ENCODE measurements at regions not wholly inside any gene's neighbourhood (a gene's known extent, or its start where the extent isn't known, plus 50 kb on each side); places are given as distances from the start of the nearest gene placed in this dataset.

DNA sequence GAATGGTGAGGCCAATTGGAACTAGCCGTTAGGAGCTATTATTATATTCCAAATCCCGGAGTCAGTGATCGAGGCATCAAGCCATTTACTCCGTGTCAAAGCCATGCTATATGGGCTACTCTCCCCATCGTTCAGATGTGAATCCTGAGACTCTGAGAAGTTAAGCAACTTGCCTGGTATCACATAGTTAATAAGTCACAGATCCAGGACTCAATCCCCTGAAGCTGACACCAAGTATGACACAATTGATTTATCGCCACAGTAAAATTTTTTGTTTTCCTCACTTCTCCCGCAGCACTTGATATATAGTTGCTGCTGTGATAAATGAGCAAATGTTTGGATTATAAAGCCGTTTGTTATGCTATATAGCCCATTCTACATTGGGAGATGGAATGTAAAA lies 50.8 kb upstream of the TSHZ2 start:
- H3K27ac Mint-ChIP-seq, result no peak overlapping the region
- peaks cover 23% of the 10 kb centered on the region for H3K27me3 Mint-ChIP-seq
- no peak for DNase-seq
- ATAC-seq, result no peak
- no peak overlapping the region for H3K4me3 Mint-ChIP-seq
- H3K4me1 Mint-ChIP-seq, result peaks cover 13% of the 10 kb centered on the region
- H3K9me3 Mint-ChIP-seq, result peaks cover 0 to 7% of the 10 kb centered on the region in 2 donors

DNA sequence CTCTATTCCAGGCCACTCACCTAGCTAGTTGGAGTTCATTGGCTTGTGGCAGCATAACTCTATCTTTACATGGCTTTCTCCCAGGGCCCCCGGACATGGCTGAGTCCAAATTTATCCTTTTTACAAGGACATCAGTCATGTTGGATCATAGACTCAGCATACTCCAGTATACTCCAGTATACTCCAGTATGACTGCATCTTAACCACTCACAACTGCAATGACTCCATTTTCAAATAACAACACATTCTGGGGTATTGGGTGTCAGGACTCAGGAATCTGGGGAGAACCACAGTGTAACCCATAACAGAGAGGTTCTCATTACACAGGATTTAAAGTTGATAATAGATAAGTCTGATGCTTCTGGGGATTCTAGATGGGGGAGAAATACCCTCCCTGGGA lies 53.8 kb upstream of the TSHZ2 start:
- peaks cover 10% of the 10 kb centered on the region for H3K4me1 Mint-ChIP-seq
- H3K27me3 Mint-ChIP-seq, result peaks cover 20% of the 10 kb centered on the region
- ATAC-seq (no peak), DNase-seq (no peak)
- peaks cover 4 to 13% of the 10 kb centered on the region in 2 donors for H3K9me3 Mint-ChIP-seq
- no peak overlapping the region for H3K27ac Mint-ChIP-seq
- no peak overlapping the region for H3K4me3 Mint-ChIP-seq

DNA sequence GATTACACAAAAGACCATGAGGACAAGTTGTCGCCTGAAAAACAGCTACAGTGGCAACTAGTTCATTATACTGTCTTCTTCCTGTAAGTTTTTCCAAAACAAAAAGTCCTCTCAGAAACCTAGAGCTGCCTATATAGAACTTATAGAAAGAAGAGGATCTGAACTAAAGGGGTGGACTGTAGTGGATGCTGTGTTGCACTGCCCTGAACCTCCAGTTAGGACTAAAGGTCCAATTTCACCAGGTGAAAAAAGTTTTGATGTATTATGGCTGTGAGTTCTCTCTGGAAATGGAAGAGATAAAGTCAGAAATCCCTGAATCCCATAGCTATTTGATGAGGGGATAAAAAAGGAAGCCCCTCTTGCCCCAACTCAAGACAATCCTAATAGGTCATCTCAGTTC lies 56.6 kb upstream of the TSHZ2 start:
- Mint-ChIP-seq H3K4me3 (no peak overlapping the region), H3K9me3 (peaks cover 4 to 13% of the 10 kb centered on the region in 2 donors), H3K27me3 (no peaks in the 10 kb centered on the region), H3K27ac (no peak overlapping the region), H3K4me1 (no peaks in the 10 kb centered on the region)
- ATAC-seq (no peak), DNase-seq (no peak)

DNA sequence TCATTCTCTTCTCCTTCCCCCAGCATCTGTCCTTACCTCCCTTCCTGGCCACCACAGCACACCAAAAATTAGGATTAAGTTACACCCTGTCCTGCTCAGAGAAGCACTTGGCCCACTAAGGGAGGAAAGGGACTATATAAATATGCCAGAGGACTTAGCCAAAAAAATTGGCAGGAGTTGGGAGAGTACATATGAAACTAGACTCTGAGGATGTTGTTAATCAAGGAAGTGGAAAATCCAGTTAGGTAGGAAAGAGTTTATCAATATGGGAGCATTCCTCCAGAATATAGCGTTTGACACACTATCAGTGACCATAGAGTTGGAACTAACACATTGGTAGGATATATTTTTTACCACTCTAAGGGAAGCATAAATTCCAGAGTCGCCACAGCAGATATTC lies 57.3 kb upstream of the TSHZ2 start:
- H3K27ac Mint-ChIP-seq, result no peak overlapping the region
- DNase-seq (no peak), ATAC-seq (no peak)
- peaks cover 4 to 13% of the 10 kb centered on the region in 2 donors for H3K9me3 Mint-ChIP-seq
- no peak overlapping the region for H3K4me3 Mint-ChIP-seq
- peaks cover under 1% of the 10 kb centered on the region for H3K4me1 Mint-ChIP-seq
- H3K27me3 Mint-ChIP-seq, result peaks cover 1% of the 10 kb centered on the region

DNA sequence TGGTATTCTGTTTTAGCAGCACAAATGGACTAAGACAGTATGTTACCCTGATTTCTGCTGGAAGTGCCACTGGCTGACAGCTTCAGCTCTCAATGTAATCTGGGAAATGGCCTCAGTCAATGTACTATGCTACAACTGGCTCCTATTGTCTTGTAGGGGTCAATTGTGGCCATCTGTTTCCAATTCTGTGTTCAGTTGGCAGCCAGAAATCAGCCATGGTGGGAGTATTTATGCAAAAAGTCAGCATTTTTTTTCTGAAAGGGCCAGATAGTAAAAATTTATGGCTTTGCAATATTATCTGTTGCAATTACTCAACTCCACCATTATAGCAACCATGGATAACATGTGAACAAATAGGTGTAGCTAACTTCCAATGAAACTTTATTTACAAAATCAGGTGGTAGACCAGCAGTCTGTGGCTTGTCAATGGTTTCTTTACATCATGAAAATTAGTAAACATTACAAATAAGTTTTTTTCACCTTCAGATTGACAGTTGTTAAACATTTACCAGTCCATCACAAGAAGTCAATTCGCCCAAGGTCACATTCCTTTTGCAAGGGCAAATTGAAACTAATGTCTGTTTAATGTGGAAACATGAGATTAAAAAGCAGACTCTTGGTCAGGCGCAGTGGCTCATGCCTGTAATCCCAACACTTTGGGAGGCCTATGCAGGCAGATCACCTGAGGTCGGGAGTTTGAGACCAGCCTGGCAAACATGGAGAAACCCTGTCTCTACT lies 58.3 kb upstream of the TSHZ2 start:
- H3K27me3 Mint-ChIP-seq, result peaks cover 6% of the 10 kb centered on the region
- H3K27ac Mint-ChIP-seq, result no peak overlapping the region
- no peak overlapping the region for H3K4me3 Mint-ChIP-seq
- H3K4me1 Mint-ChIP-seq, result peaks cover 6% of the 10 kb centered on the region
- ATAC-seq (no peak), DNase-seq (no peak)
- H3K9me3 Mint-ChIP-seq, result peaks cover 4 to 18% of the 10 kb centered on the region in 2 donors

DNA sequence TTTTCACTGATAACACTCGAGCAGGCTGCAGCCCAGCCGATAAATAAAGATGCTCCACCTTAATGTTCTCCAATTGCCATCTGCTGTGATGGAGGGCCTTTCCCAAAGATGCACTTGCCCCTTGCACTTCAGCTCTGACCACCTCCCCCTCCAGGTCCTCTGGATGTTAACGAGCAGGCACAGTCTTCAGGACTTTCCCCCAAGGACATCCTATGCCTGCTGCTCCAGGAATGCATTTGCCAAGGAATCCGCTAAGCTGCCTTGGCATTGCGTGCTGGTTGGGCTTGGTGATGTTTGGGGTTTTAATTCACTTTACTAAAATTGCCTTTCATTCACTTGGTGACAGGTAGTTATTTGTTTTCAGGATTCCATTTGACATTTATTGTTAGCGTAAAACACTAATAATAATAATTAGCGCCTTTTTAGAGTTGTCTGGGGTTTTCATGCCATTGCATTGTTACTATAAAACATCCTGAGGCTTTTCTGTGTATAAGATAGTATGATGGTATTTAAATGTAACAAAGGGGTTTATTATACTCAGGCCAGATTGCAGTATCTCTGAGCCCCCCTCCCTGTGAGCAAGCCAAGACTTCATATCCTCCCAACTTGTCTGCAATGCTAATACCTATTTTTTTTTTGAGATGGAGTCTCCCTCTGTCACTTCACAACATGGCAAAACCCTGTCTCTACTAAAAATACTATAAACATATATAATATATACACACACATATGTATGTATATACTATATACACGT lies 66.7 kb upstream of the TSHZ2 start:
- H3K27me3 Mint-ChIP-seq, result peaks cover 15% of the 10 kb centered on the region
- peaks cover 0 to 4% of the 10 kb centered on the region in 2 donors for H3K9me3 Mint-ChIP-seq
- H3K27ac Mint-ChIP-seq, result no peak overlapping the region
- H3K4me3 Mint-ChIP-seq, result no peak overlapping the region
- peaks cover 6% of the 10 kb centered on the region for H3K4me1 Mint-ChIP-seq
- no peak for ATAC-seq
- no peak for DNase-seq

DNA sequence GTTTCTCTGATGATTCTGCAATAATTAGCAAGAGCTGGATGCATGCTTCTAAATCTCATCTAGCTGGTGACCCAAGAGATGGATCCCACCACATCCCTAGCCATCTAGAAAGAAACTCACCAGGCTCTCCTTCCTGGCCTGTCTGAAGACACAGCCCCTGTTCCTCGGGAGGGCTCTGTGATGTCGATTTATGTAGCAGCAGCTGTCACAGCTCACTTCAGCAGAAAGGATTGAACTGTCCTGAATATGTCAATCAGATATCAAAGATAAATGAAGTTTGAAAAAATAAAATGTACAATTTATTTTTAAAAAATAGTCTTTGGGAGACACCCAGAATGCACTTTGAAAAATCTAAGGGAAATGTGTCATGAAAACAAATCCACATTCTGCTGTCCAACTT lies 67.3 kb upstream of the TSHZ2 start:
- no peak overlapping the region for H3K27ac Mint-ChIP-seq
- H3K4me1 Mint-ChIP-seq, result peaks cover 6% of the 10 kb centered on the region
- peaks cover 0 to 4% of the 10 kb centered on the region in 2 donors for H3K9me3 Mint-ChIP-seq
- peaks cover 13% of the 10 kb centered on the region for H3K27me3 Mint-ChIP-seq
- ATAC-seq (no peak), DNase-seq (no peak)
- H3K4me3 Mint-ChIP-seq, result no peak overlapping the region

DNA sequence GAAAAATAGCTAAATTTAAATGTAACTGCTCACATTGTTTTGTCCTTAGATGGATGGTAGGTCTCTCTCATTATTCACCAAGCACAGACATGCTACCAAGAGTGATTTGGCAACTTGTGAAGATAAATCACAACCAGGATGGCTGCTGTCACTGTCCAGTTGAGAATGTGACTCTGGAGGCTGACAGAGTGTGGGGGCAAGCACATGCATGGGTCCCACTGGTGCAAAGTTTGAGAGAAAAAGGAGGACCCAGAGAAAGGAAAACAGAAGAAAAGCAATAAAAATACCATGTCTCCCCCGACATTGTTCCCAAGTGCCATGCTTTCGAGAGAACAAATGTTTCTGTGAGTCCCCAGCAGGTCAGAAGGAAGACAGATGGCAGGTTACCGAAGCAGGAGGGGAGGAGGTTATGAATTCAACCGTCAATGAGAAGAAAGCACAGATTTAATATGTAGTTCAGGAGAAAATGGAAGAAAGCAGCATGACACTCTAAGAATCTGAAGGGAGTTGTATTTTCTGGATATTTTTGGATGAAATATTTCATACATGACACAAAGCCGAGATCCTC lies 73.0 kb upstream of the TSHZ2 start:
- DNase-seq, result no peak

DNA sequence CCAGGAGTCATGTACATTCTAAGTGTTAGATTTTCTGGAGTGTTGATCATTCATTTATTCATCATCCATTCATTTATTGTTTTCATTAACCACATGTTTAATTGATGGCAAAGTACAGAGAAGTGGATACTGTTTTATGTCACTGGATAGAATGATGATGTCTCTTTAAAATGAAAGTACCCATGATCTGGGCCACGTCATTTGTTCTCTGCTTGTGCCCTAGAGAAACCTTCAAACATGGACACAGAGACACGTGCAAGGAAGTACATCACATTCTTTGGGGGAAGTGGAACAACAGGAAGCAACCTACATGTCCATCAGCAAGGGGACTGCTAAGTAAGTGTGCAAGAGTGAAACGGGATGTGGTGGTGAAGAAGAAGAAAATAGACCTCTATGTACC lies 75.8 kb upstream of the TSHZ2 start:
- no peak for ATAC-seq
- Mint-ChIP-seq H3K4me3 (no peak overlapping the region), H3K27me3 (peaks cover 13% of the 10 kb centered on the region), H3K27ac (no peak overlapping the region), H3K4me1 (peaks cover 6% of the 10 kb centered on the region), H3K9me3 (peaks cover 0 to 7% of the 10 kb centered on the region in 2 donors)
- no peak for DNase-seq

More for the DNA sequence above, 73.0 kb upstream of the TSHZ2 start:
- Mint-ChIP-seq H3K4me3 (no peak overlapping the region), H3K27ac (no peak overlapping the region), H3K9me3 (peaks cover 0 to 7% of the 10 kb centered on the region in 2 donors), H3K4me1 (peaks cover 6% of the 10 kb centered on the region), H3K27me3 (peaks cover 13% of the 10 kb centered on the region)
- no peak for ATAC-seq

DNA sequence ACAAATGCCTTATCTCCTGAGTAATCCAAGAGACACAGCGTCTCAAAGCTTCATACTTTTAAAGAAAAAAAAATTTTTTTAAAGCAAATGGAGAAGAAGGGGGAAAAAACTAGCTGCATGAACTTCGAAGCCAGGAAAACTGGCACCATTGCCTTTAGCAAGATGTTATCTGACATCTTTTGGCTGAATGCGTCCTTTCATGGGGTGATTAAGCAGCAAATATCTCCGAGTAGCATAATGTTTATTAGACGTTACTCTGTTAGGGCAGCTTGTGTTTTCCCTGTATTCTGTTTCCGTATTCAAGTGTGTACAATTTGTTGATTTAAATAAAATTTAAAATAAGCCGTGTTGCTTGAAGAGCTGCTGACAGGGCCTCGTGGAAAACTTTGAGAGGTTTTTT lies 76.5 kb upstream of the TSHZ2 start:
- DNase-seq, result no peak
- Mint-ChIP-seq H3K9me3 (peaks cover 0 to 11% of the 10 kb centered on the region in 2 donors), H3K4me1 (peaks cover 6% of the 10 kb centered on the region), H3K27ac (no peak overlapping the region), H3K4me3 (no peak overlapping the region), H3K27me3 (peaks cover 13% of the 10 kb centered on the region)
- ATAC-seq, result no peak

DNA sequence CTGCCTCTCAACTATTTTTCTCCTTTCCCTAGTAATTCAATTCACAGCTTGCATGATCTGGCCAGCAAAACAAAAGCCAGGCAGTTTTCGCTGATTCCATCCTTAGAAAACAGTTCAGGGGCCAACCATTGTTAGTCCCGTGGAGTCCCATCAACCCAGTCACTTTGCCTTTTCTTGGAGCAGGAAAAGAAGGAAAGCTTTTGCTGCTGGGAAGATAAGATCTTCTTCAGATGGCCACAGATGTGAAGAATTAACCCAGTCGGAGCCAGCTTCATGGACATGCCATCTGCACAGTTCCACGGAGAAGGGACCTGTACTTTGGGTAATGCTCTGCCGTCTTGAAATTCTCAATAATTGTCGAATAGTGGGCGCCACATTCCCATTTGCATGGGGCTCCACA lies 76.9 kb upstream of the TSHZ2 start:
- no peak for ATAC-seq
- H3K4me3 Mint-ChIP-seq, result no peak overlapping the region
- H3K27me3 Mint-ChIP-seq, result peaks cover 13% of the 10 kb centered on the region
- H3K9me3 Mint-ChIP-seq, result peaks cover 0 to 11% of the 10 kb centered on the region in 2 donors
- DNase-seq, result no peak
- H3K4me1 Mint-ChIP-seq, result peaks cover 6% of the 10 kb centered on the region
- H3K27ac Mint-ChIP-seq, result no peak overlapping the region

DNA sequence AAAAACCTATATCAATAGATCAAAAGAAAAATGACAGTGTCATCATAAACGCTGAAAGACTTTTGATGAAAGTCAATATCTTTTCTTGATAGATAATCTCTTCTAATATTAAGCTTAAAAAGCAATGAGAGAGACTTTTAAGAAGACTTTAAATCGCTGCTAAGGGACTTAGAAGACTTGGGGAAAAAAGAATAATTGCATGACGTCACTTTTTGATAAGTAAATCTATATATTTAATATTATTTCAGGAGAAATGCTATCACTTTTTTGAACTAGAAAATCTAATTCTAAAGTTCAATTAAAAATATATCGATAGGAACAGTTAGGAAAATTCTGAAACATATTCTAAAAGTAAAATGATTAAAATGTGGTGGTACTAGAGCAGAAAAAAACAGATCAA lies 78.7 kb upstream of the TSHZ2 start:
- H3K27ac Mint-ChIP-seq, result no peak overlapping the region
- H3K4me3 Mint-ChIP-seq, result no peak overlapping the region
- peaks cover 0 to 11% of the 10 kb centered on the region in 2 donors for H3K9me3 Mint-ChIP-seq
- H3K27me3 Mint-ChIP-seq, result peaks cover 17% of the 10 kb centered on the region
- ATAC-seq (no peak), DNase-seq (no peak)
- peaks cover 6% of the 10 kb centered on the region for H3K4me1 Mint-ChIP-seq

DNA sequence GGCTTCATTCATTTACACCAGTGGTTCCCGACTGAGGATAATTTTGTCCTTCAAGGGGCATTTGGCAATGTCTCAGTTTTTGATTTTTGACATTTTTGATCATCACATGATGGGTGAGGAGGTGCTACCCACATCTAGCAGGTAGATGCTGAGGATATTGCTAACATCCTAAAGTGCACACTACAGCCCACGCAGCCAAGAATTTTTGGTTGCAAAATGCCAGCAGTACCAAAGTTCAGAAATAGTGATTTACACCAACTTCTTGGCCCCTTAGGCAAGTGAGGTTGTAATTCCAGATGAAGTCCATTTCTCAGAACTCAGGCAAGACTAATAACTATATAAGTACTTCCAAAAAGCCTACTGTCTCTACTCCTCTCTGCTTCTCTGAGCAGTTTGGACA lies 80.1 kb upstream of the TSHZ2 start:
- H3K27me3 Mint-ChIP-seq, result peaks cover 26% of the 10 kb centered on the region
- H3K4me3 Mint-ChIP-seq, result no peak overlapping the region
- H3K9me3 Mint-ChIP-seq, result peaks cover 0 to 11% of the 10 kb centered on the region in 2 donors
- no peak overlapping the region for H3K27ac Mint-ChIP-seq
- H3K4me1 Mint-ChIP-seq, result peaks cover 6% of the 10 kb centered on the region
- ATAC-seq (no peak), DNase-seq (no peak)

DNA sequence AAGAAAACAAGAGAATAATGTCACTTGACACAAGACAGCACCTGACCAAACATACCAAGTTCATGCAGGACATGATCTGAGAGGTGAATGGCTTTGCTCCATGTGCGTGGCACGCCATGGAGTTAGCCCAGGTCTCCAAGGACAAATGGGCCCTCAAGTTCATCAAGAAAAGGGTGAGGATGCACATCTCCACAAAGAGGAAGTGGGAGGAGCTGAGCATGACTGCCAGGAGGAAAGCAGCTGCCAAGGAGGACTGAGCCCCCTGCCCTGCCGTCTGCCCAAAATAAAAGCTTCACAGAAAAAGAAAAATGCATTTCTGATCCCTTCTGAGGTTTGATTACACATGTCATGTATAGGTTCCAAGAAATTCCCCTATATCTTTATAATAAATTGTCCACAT lies 82.0 kb upstream of the TSHZ2 start:
- DNase-seq, result no peak
- H3K9me3 Mint-ChIP-seq, result peaks cover 0 to 4% of the 10 kb centered on the region in 2 donors
- no peaks in the 10 kb centered on the region for H3K4me1 Mint-ChIP-seq
- H3K27me3 Mint-ChIP-seq, result peaks cover 26% of the 10 kb centered on the region
- no peak overlapping the region for H3K27ac Mint-ChIP-seq
- no peak for ATAC-seq
- no peak overlapping the region for H3K4me3 Mint-ChIP-seq

DNA sequence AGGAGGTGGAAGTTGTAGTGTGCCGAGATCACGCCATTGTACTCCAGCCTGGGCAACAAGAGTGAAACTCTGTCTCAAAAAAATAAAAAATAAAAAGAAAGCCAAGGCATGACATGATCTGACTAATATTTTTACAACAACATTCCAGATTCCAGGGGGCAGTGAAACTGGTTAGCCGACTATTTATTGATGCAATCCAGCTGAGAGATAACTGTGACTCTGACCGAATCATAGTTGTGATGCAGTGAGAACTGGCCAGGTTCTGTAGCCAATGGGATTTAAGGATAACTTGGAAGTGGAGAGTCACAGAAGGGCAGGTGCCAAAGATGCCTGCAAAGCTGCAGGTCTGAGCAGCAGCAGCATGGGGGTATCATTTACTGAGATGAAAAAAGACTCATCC lies 82.9 kb upstream of the TSHZ2 start:
- H3K4me3 Mint-ChIP-seq, result no peak overlapping the region
- no peak for DNase-seq

DNA sequence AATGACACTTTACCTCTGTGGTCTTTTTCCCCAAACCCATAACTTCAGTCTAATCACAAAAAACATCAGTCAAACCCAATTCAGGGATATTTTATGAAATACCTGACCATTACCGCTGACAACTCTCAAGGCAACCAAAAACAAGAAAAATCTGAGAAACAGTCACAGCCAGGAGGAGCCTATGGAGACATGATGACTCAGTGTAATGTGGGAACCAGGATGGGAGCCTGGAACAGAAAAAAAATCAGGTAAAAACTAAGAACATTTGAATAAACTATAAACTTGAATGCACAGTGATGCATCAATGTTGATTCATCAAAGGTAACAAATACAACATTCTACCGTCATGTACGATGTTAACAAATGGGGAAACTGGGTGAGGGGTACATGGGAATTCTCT lies 84.1 kb upstream of the TSHZ2 start:
- peaks cover 0 to 4% of the 10 kb centered on the region in 2 donors for H3K9me3 Mint-ChIP-seq
- ATAC-seq, result no peak
- no peak overlapping the region for H3K4me3 Mint-ChIP-seq
- peaks cover 18% of the 10 kb centered on the region for H3K27me3 Mint-ChIP-seq
- H3K27ac Mint-ChIP-seq, result no peak overlapping the region
- DNase-seq, result no peak
- no peaks in the 10 kb centered on the region for H3K4me1 Mint-ChIP-seq

More for the DNA sequence above, 82.9 kb upstream of the TSHZ2 start:
- H3K27me3 Mint-ChIP-seq, result peaks cover 23% of the 10 kb centered on the region
- peaks cover 0 to 4% of the 10 kb centered on the region in 2 donors for H3K9me3 Mint-ChIP-seq
- no peaks in the 10 kb centered on the region for H3K4me1 Mint-ChIP-seq
- no peak overlapping the region for H3K27ac Mint-ChIP-seq
- ATAC-seq, result no peak
